NOMO-1 treated with DMSO at 0.1 percent for 48 hours (cell line): ENCODE measurements at regions not wholly inside any gene's neighbourhood (a gene's known extent, or its start where the extent isn't known, plus 50 kb on each side); places are given as distances from the start of the nearest gene placed in this dataset.
A peak's percentile ranks its signal among the peaks of the same experiment; 100 is the strongest.

Source experiments
- DNase-seq: peaks from one replicate; lab custom pipeline; 2025; ENCODE audit not compliant: unreplicated experiment; lab: John Stamatoyannopoulos, UW

- DNase-seq, result no peak
Observed at GRCh38 chr2:147649998-147650397, 194.8 kb upstream of the ACVR2A start.

- DNase-seq, result no peak
Observed at GRCh38 chr2:147649286-147649685, 195.5 kb upstream of the ACVR2A start.

DNA sequence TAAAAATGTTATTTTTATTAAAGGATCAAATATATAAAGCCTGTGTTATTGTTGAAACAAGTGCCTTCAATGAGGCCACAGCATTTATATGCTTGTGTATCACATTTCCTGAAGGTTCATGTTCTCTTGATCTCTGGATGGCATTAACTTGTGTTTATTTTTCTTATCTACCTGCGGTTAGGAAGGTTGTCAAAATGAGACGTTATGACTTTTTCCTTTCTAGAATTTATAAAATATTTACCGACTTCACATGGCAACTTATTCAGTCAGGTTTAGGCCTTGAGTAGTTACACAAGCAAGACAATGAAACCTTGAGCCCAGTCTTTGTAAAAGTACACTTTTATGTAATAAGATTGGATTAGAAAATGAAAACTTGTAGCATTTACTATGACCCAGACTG lies 196.4 kb upstream of the ACVR2A start:
- no peak for DNase-seq

DNA sequence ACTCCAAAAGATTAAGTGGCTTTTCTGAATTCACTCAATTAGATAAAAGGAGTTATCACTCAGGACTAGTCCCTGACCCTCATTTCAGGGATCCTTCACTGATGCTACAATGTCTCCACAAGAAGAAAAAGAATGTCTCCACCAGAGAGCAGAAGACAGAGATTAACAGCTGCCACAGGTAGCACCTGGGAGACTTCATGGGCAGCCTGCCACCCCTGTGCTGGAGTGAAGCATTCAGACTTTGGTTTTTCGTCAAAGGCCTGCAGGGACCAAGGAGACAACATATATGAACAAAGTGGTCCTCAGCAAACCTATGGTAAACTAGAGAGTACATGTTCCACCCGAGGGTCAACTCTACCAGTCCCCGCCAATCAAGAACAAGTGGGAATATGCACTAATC lies 197.0 kb upstream of the ACVR2A start:
- DNase-seq, result no peak

- no peak for DNase-seq
Observed at GRCh38 chr2:147646818-147647468, 197.9 kb upstream of the ACVR2A start.

GRCh38 chr2:147644491-147644890 lies 200.3 kb upstream of the ACVR2A start:
- DNase-seq, result no peak

GRCh38 chr2:147642765-147643164 lies 202.1 kb upstream of the ACVR2A start:
- DNase-seq, result peak; percentile 66

DNA sequence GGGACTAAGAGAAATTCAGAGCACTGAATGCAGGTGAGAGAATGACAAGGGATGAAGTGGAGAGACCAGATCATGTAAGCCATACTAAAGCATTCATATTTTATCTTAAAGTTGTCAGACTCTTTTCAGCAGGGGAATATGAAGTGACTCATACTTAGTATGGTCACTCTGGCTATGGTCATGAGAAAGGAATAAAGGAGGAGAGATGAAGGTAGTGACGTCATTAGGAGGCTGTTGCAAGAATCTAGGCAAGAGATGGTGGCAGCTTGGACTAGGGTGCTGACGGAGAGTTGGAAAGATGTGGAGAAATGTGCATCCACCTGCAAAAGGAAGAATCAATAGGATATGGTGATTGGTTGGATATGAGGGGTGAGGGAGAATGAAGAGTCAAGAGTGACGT lies 203.2 kb upstream of the ACVR2A start:
- DNase-seq, result no peak

GRCh38 chr2:147639891-147640290 lies 204.9 kb upstream of the ACVR2A start:
- no peak for DNase-seq

GRCh38 chr2:147639386-147639785 lies 205.4 kb upstream of the ACVR2A start:
- DNase-seq, result no peak

GRCh38 chr2:147636886-147637285 lies 207.9 kb upstream of the ACVR2A start:
- peak; percentile 76 for DNase-seq

DNA sequence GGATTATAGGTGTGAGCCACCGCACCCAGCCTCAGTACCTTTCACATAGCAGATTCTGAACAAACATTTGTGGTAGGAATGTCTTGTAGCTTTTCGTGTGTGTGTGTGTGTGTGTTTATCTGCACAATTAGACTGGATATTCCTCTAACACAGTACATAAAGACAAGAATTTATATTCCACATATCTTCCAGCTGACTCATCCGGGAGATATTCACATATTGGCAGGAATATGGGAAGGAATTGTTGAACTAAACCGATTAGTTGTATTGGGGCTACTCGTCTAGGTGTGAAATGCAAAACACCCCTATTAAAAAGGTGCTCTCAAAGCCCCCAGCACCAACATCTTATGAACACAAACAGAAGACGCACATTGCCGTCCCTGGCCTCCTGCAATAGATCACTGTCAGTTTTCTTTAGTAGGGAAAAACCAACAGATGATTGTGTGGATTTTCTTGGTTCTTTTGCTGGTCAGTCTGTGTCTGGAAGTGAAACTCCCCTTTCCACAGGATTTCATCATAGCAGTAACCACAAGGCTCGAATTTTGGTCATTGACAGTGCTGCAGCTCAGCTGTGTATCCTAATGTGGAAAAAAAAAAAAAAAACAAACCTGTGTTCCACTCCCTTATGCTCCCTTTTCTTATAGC lies 208.5 kb upstream of the ACVR2A start:
- DNase-seq, result peak; percentile 76

- DNase-seq, result no peak
Observed at GRCh38 chr2:147634826-147635225, 210.0 kb upstream of the ACVR2A start.

- peak; percentile 42 for DNase-seq
Observed at GRCh38 chr2:147632198-147632597, 212.6 kb upstream of the ACVR2A start.

DNA sequence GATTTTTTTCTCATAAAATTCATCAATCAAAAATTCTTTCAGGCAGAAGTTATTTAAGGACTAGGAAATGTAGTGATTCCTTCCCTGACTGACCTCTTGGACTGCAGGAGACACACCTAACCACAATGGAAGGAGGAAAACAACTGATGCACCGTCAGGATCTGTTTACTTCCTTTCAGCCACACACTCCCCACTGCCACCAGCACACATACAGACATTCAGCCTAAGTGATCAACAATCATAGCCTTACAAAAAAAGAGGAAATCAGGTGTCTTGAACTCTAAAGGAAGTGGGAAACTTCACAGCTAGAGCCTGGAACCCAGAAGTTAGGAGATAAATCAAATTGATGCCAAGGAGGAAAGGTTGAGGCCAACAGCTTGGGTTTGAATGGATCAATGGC lies 213.5 kb upstream of the ACVR2A start:
- DNase-seq, result no peak

- peak; percentile 80 for DNase-seq
Observed at GRCh38 chr2:147630585-147630984, 214.2 kb upstream of the ACVR2A start.

DNA sequence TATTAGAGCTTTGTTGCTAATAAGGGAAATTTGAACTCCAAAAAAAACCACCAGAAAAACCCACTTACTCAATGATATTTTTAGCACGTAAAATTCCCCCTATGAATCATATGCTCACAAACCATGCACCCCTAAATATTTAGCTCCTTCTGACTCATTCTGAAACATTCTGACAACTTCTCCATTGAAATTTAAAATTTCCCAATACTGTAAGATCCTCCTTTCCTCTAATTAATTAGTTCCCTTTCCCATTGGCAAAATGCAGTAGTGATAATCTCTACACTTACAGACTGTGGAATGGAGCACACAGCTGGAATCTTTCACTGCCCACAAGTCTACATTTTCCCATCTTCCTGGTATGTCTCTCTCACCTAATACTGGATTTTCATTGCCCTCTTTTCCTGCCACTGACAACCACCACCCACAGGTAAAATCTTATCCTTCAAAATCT lies 215.8 kb upstream of the ACVR2A start:
- peak; percentile 58 for DNase-seq

DNA sequence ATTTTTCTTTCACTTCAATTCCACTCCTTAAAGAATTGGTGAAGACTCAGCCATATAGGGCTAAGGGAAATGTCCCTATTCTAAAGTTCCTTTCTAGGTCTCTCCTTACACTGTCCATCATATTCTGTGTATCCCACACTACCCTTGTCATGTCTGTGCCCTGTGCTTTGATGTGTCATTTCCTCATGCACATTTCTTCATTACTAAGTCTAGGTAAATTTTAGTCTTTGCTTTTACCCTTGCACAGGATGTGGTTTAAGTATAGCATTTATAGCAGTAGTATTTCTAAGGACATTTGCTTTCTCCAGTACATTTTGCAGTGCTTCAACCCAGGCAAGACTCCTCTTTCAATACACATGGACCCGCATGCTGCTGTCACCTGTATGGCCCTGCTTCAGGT lies 221.5 kb upstream of the ACVR2A start:
- DNase-seq, result peak; percentile 72

GRCh38 chr2:147621656-147622197 lies 223.1 kb upstream of the ACVR2A start:
- DNase-seq, result no peak

DNA sequence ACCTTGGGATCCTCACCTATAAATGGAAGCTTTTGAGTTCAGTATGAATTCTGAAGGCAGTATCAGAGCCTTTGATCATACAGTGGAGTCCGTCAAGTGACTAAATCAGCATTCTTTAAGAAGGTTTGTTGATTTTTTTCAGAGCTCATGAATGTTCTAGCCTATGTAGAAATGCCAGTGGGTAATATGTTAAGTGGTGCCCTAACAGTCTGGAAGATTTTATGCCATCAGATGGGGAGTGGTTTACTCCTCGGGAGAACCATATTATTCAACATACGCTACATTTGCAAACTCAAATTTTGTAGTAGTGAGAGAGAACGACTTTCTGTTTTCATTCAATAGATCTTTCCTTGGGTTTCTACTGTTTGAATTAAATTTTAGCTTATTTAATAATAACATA lies 225.0 kb upstream of the ACVR2A start:
- no peak for DNase-seq

GRCh38 chr2:147615726-147616125 lies 229.1 kb upstream of the ACVR2A start:
- DNase-seq, result no peak

DNA sequence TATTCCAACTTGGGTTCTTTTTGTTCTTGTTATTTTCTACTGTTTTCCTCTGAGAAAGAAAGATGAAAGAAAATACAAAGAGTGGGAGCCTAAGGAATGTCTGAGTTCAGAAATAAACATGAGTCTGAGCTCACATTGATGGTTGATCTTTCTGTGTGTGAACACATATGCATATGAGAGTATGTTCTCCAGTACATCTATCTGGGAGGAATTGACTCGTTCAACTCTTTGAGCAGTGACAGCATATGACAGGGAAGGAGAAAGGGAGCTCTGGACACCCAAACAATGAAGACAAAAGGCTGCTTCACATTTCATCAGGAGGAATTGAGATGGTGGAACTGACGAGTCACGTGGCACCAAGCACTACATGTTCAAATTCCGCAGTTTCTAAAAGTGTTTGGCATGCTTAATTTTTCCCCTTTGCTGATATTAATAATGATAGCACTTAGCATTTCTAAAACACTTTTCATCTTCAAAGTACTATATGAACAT lies 229.8 kb upstream of the ACVR2A start:
- no peak for DNase-seq
